GM19023 (cell line): ENCODE measurements at regions not wholly inside any gene's neighbourhood (a gene's known extent, or its start where the extent isn't known, plus 50 kb on each side); places are given as distances from the start of the nearest gene placed in this dataset.

Experiments used
- ATAC-seq: cut with Tn5 transposase; IDR thresholded peaks from one replicate; pipeline ENCODE4 v1.9.1; 2021; ENCODE audit warnings: mild to moderate bottlenecking, moderate library complexity; ENCODE audit not compliant: unreplicated experiment

GRCh38 chr12:107973950-107974349 lies 155.1 kb upstream of the WSCD2 start:
- ATAC-seq, result no peak

GRCh38 chr12:107976331-107976730 lies 152.8 kb upstream of the WSCD2 start:
- ATAC-seq, result no peak

- ATAC-seq, result no peak
Measured at GRCh38 chr12:107978201-107978600, 150.9 kb upstream of the WSCD2 start.

- no peak for ATAC-seq
Measured at GRCh38 chr12:107978641-107979040, 150.4 kb upstream of the WSCD2 start.

- ATAC-seq, result no peak
Measured at GRCh38 chr12:107983756-107984472, 145.2 kb upstream of the WSCD2 start.

GRCh38 chr12:107984973-107985372 lies 144.1 kb upstream of the WSCD2 start:
- ATAC-seq, result no peak

- no peak for ATAC-seq
Measured at GRCh38 chr12:107986183-107986582, 142.9 kb upstream of the WSCD2 start.

- ATAC-seq, result no peak
Measured at GRCh38 chr12:107990325-107990724, 138.8 kb upstream of the WSCD2 start.

GRCh38 chr12:107992029-107992428 lies 137.1 kb upstream of the WSCD2 start:
- no peak for ATAC-seq

GRCh38 chr12:107992870-107993451 lies 136.1 kb upstream of the WSCD2 start:
- peak; percentile 52 for ATAC-seq

- no peak for ATAC-seq
Measured at GRCh38 chr12:107998863-107999262, 130.2 kb upstream of the WSCD2 start.

GRCh38 chr12:108000111-108000510 lies 129.0 kb upstream of the WSCD2 start:
- no peak for ATAC-seq

GRCh38 chr12:108004319-108004718 lies 124.8 kb upstream of the WSCD2 start:
- ATAC-seq, result no peak

GRCh38 chr12:108008163-108008905 lies 120.8 kb upstream of the WSCD2 start:
- ATAC-seq, result no peak

GRCh38 chr12:108009442-108010070 lies 119.5 kb upstream of the WSCD2 start:
- ATAC-seq, result no peak

- ATAC-seq, result no peak
Measured at GRCh38 chr12:108016022-108016564, 113.0 kb upstream of the WSCD2 start.

GRCh38 chr12:108017472-108018057 lies 111.5 kb upstream of the WSCD2 start:
- ATAC-seq, result no peak

- no peak for ATAC-seq
Measured at GRCh38 chr12:108019862-108020261, 109.2 kb upstream of the WSCD2 start.

GRCh38 chr12:108021141-108021540 lies 107.9 kb upstream of the WSCD2 start:
- no peak for ATAC-seq

GRCh38 chr12:108021949-108022522 lies 107.1 kb upstream of the WSCD2 start:
- no peak for ATAC-seq
